ELR (cell line): ENCODE measurements at regions not wholly inside any gene's neighbourhood (a gene's known extent, or its start where the extent isn't known, plus 50 kb on each side); places are given as distances from the start of the nearest gene placed in this dataset.

Source experiments
- DNase-seq: peaks from one replicate; pipeline ENCODE4 v3.0.0-alpha.2; 2015; ENCODE audit warnings: low read depth

GRCh38 chr22:48894804-48895250 is 932.8 kb downstream of the BRD1 start:
- no peak for DNase-seq

- DNase-seq = no peak
Measured at GRCh38 chr22:48894064-48894671, 933.5 kb downstream of the BRD1 start.

GRCh38 chr22:48893288-48894063 is 934.2 kb downstream of the BRD1 start:
- DNase-seq = no peak

GRCh38 chr22:48892578-48893287 is 934.9 kb downstream of the BRD1 start:
- no peak for DNase-seq

GRCh38 chr22:48891688-48892577 is 935.7 kb downstream of the BRD1 start:
- DNase-seq = no peak

GRCh38 chr22:48890693-48891554 is 936.7 kb downstream of the BRD1 start:
- no peak for DNase-seq

GRCh38 chr22:48889887-48890692 is 937.6 kb downstream of the BRD1 start:
- no peak for DNase-seq

GRCh38 chr22:48889209-48889830 is 938.4 kb downstream of the BRD1 start:
- no peak for DNase-seq

GRCh38 chr22:48888466-48889208 is 939.0 kb downstream of the BRD1 start:
- no peak for DNase-seq

GRCh38 chr22:48887394-48888332 is 940.0 kb downstream of the BRD1 start:
- no peak for DNase-seq

- DNase-seq = no peak
Measured at GRCh38 chr22:48886604-48887393, 940.9 kb downstream of the BRD1 start.

- DNase-seq = no peak
Measured at GRCh38 chr22:48885919-48886305, 941.8 kb downstream of the BRD1 start.

GRCh38 chr22:48885271-48885918 is 942.3 kb downstream of the BRD1 start:
- no peak for DNase-seq

GRCh38 chr22:48884786-48885185 is 942.9 kb downstream of the BRD1 start:
- no peak for DNase-seq

- DNase-seq = no peak
Measured at GRCh38 chr22:48884324-48884723, 943.3 kb downstream of the BRD1 start.

GRCh38 chr22:48883211-48883960 is 944.3 kb downstream of the BRD1 start:
- no peak for DNase-seq
